Testis (tissue), 2 donors: ENCODE measurements at regions not wholly inside any gene's neighbourhood (a gene's known extent, or its start where the extent isn't known, plus 50 kb on each side); places are given as distances from the start of the nearest gene placed in this dataset.

Experiments
- DNase-seq: peaks from one replicate; pipeline ENCODE4 v3.0.0-alpha.2; 2019
- H3K27ac ChIP-seq, 2 donors: fragments of 200-600 bp; sonication (generic); one replicate each; pipeline ENCODE4 v1.5.1; 2019
- H3K27me3 ChIP-seq: fragments of 200-600 bp; sonication (generic); one replicate; pipeline ENCODE4 v1.5.1; 2019
- H3K36me3 ChIP-seq: fragments of 200-600 bp; sonication (generic); one replicate; pipeline ENCODE4 v1.5.1; 2017; ENCODE audit warnings: low read depth; ENCODE audit errors: missing control alignments
- H3K4me1 ChIP-seq: fragments of 200-600 bp; sonication (generic); one replicate; pipeline ENCODE4 v1.5.1; 2019
- H3K4me3 ChIP-seq, 2 donors: fragments of 200-600 bp; sonication (generic); one replicate each; pipeline ENCODE4 v1.5.1; 2017 to 2019
- H3K9me3 ChIP-seq: fragments of 200-600 bp; sonication (generic); one replicate; pipeline ENCODE4 v1.5.1; 2017
- CTCF ChIP-seq, 3 experiments: fragments of 450-650 bp in 2 of 3; fragments of 200-600 bp in 1 of 3; sonication (generic) in 1 of 3; IDR thresholded peaks; one replicate each; pipeline ENCODE4 v1.5.1; 2016 to 2019; ENCODE audit warnings: antibody characterized with exemption in 3 of 3, mild to moderate bottlenecking in 2 of 3, moderate library complexity in 1 of 3
- POLR2A ChIP-seq: fragments of 450-650 bp; IDR thresholded peaks from one replicate; pipeline ENCODE4 v1.6.1; 2017; ENCODE audit warnings: antibody characterized with exemption, mild to moderate bottlenecking, moderate library complexity
- WGBS, 2 donors: methylation state at CpG; one replicate each; pipeline ENCODE4 v1.1.5; 2018; 5-methylcytosine and 5-hydroxymethylcytosine counted together
- intact Hi-C: fragments of 100-400 bp; cut with DNase I; formaldehyde crosslinking; loops from one replicate; pipeline ENCODE4 v1.15.1; 2023; ENCODE audit warnings: low total_unique reads

GRCh38 chr15:62619526-62619925 is 423.0 kb upstream of the TPM1 start:
- Histone ChIP-seq H3K4me3 (no peak overlapping the region), H3K9me3 (no peaks in the 10 kb centered on the region), H3K27me3 (no peaks in the 10 kb centered on the region), H3K36me3 (no peaks in the 10 kb centered on the region), H3K27ac (no peak overlapping the region), H3K4me1 (no peaks in the 10 kb centered on the region)
- DNase-seq, result no peak
- no peak for TF ChIP-seq POLR2A
- no peak for TF ChIP-seq CTCF (IDR thresholded peaks at IDR 0.05)
- intact Hi-C loops, result no loop called here
- 64 to 71% methylated on average over 3 of the region's 3 CpGs for WGBS, 2 donors

GRCh38 chr15:62622775-62623174 is 419.8 kb upstream of the TPM1 start:
- intact Hi-C loops, result no loop called here
- H3K27me3 ChIP-seq, result no peaks in the 10 kb centered on the region
- no peak for DNase-seq
- TF ChIP-seq POLR2A, result no peak
- no peak for TF ChIP-seq CTCF (IDR thresholded peaks at IDR 0.05)
- no peak overlapping the region for H3K27ac ChIP-seq
- no peaks in the 10 kb centered on the region for H3K36me3 ChIP-seq
- no peak overlapping the region for H3K4me3 ChIP-seq
- H3K9me3 ChIP-seq, result no peaks in the 10 kb centered on the region
- 73 to 83% methylated on average over 4 of the region's 4 CpGs for WGBS, 2 donors
- H3K4me1 ChIP-seq, result peaks cover 8% of the 10 kb centered on the region

- intact Hi-C loops, result no loop called here
- DNase-seq, result peak; percentile 39
- TF ChIP-seq POLR2A, result no peak
- no peak for TF ChIP-seq CTCF (IDR thresholded peaks at IDR 0.05)
- Histone ChIP-seq H3K4me3 (peak overlapping the region in 1 of 2 donors; percentile 2), H3K9me3 (no peaks in the 10 kb centered on the region), H3K4me1 (peaks cover 8% of the 10 kb centered on the region), H3K27me3 (no peaks in the 10 kb centered on the region), H3K36me3 (no peaks in the 10 kb centered on the region), H3K27ac (no peak overlapping the region)
- WGBS, 2 donors, result 47% methylated on average over 7 of the region's 7 CpGs
Measured at GRCh38 chr15:62624547-62625378, 417.8 kb upstream of the TPM1 start.

GRCh38 chr15:62625429-62626033 is 417.0 kb upstream of the TPM1 start:
- intact Hi-C loops, result no loop called here
- Histone ChIP-seq H3K36me3 (no peaks in the 10 kb centered on the region), H3K9me3 (no peaks in the 10 kb centered on the region), H3K4me1 (peaks cover 8% of the 10 kb centered on the region), H3K4me3 (no peak overlapping the region), H3K27me3 (no peaks in the 10 kb centered on the region), H3K27ac (no peak overlapping the region)
- TF ChIP-seq POLR2A (no peak), CTCF (IDR thresholded peaks at IDR 0.05) (no peak)
- 47 to 49% methylated on average over 9 of the region's 9 CpGs for WGBS, 2 donors
- DNase-seq, result peak; percentile 20
